HG03139 (cell line): ENCODE measurements at regions not wholly inside any gene's neighbourhood (a gene's known extent, or its start where the extent isn't known, plus 50 kb on each side); places are given as distances from the start of the nearest gene placed in this dataset.

ENCODE experiments used
- ATAC-seq: cut with Tn5 transposase; IDR thresholded peaks from one replicate; pipeline ENCODE4 v1.9.1; 2021; ENCODE audit not compliant: unreplicated experiment

DNA sequence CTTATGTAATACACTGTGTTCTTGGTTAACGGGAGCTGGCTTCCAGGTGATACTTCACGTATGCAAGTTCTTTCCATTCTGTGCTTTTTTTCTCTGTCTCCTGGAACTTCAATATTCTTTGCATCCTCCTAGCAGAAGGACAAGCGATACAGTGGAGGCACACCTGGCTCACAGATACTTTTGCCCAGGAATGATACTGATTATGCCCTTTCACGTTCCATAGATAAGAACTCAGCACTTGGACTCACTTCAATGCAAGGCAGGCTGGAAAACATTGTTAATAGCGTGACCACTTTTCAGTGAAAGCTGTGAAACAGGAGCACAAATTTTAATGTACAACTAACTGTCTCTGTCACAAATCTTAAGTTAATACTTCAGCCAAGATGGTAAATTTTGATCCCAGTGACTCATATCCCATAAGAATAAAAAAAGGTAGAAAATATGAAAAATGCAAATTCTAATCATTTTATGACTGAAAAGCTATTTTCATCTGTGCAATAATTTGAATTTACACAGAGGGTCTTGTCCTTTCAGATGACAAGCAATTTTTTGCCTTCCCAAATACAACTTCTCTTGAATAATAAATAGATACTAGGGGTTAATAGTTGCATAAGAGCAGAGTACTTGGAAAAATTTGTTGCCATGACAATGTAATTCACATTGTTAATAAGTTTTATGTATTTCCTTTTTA, 919.0 kb downstream of the GALC start:
- no peak for ATAC-seq

DNA sequence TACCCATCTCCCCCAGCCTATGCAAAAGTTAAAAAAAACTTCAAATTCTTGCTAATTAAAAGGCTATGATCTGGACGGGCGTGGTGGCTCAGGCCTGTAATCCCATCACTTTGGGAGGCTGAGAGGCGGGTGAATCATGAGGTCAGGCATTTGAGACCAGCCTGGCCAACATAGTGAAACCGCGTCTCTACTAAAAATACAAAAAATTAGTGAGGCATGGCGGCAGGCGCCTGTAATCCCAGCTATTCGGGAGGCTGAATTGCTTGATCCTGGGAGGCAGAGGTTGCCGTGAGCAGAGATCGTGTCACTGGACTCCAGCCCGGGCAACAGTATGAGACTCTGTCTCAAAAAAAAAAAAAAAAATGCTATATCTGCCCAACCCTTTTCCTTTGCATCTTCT, 925.4 kb downstream of the GALC start:
- ATAC-seq = no peak

DNA sequence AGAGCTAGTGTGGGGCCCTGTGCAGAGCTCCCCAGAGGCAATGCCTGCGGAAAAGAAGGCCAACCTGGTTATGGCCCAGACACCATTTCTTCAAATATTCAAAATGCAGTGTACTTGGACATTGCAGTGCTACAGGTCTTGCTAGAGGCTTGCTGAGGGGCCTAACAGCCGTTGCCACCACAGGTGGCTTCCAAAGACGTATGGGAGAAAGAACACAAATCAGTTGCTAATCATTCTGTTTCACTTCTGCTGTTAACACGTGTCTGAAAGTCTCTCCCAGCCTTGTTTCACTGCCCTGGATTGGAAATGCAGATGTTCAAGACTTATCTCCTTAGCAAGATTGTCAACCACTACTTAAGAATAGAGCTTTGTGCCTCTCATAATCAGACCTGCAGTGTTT, 925.9 kb downstream of the GALC start:
- ATAC-seq = no peak

DNA sequence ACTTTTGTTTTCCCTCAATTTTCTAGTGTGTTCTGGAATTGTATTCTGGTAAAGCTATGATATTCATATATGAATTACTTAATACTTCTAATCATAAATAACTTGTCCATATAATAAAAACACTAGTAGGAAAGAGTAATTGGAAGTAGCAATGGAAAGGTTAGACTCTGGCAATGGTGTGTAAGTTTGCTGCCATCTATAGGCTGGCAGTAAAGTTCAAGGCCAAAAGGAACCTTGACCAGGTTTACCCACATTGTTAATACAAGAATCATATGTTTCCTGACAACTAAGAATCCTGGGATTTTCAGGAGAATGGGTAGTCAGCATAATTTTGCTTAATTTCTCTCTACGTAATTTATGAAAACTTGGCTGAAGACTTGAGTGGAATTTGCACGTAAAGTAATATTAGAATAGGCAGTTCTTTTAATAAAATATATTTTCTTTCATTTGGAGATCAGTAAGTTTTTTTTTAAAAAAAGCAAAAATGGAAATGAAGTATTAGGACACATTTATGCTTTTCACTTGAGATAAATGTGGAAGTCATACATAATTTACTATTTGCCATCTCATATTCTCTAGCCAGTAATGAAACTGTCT, 926.7 kb downstream of the GALC start:
- no peak for ATAC-seq

DNA sequence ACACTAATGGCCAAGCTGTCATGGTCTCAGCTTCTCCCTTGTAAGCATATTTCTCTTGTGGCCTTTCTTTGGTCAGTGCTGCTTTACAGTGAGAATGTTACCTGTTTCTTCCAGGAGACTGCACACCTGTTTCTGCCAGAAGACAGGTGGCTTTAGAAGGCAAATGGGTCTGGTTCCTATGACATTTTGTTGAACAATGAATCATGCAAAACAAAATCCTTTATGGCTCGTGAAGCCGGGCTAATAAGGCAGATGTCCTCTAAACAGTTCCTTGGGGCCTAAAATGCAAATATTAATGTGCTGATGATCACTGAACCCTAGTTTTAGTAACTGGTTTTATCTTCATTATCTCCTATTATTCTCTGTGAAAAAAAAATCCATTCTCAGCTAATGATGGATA, 927.6 kb downstream of the GALC start:
- no peak for ATAC-seq

DNA sequence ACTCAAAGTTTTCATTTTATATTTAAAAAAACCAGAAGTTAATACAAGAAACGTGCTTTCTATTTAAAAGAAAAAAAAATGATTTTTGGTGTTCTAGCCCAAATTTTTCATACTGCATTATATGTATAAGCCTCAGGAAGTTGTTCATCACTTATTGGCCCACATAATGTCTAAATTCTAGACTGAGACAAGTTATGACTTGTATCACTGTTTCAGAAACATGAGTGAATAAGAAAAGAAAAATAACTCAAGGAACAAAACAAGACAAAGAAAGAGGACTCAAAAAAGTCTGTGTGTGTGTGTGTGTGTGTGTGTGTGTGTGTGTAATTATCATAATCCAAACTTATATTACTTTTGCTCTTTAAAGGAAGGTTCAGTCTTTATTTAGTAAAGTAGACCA, 929.8 kb downstream of the GALC start:
- no peak for ATAC-seq

DNA sequence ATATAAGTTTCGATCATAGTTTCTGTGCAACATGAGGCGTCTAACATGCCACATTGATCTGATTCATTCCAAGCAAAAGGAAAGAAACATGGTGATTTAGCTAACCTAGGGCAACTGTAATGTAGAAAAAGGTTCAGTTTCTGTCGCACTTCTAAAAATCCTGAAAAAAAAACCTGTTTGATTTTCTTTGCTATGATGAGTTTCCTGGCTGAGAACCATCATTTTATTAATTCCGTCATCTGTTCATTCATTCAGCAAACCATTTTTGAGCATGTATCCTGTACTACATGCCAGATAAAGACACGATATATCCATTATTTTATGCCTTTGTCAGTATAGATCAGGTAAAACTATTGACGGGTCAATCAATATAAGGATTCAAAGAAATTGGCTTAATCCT, 932.6 kb downstream of the GALC start:
- no peak for ATAC-seq

DNA sequence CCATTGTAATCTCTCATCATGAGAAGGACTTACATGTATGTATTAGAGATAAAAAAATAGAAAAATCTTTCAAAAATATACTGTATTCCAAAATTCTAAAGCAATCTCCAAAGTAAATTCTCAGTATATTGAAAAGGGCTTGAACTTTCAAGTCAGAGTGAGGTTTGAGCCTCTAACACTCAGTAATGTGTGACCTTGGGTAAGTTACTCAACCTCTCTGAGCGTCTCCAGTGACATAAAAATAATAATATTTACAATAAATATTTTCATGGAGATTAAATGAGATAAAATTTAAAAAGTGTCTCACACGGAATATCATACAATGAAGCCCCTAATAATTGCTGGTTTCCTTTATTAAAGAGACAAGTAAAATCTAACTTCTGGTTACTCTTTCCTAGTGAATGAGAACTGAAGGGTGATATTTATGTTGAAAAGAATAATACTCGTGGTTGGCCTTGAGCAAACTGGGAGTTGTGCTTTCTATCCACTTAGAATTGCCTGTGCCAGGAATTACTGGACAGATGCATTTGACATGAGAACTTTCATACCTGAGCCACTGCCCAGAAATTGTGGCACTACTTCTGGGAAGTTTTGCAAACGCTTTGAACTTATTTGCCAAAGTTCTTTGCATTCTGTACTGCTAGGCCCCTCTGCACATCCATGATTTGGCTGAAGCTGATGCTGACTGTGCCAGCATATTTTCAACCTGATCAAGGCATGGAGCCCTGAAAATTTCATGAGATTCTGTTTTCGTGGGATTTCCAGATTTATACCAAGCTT, 933.7 kb downstream of the GALC start:
- ATAC-seq = no peak

DNA sequence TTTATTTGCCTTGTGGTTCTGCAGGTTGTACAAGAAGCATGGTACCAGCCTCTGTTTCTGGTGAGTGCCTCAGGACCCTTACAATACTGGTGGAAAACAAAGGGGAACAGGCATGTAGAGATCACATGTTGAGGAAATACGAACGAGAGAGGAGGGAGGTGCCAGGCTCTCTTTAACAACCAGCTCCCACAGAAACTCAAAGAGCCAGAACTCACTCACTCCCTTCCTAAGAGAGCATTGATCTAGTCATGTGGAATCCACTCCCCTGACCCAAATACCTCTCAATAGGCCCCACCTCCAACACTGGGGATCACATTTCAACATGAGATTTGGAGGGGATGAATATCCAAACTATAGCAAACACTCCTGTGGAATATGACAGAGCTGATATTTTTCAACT, 938.0 kb downstream of the GALC start:
- ATAC-seq = no peak

DNA sequence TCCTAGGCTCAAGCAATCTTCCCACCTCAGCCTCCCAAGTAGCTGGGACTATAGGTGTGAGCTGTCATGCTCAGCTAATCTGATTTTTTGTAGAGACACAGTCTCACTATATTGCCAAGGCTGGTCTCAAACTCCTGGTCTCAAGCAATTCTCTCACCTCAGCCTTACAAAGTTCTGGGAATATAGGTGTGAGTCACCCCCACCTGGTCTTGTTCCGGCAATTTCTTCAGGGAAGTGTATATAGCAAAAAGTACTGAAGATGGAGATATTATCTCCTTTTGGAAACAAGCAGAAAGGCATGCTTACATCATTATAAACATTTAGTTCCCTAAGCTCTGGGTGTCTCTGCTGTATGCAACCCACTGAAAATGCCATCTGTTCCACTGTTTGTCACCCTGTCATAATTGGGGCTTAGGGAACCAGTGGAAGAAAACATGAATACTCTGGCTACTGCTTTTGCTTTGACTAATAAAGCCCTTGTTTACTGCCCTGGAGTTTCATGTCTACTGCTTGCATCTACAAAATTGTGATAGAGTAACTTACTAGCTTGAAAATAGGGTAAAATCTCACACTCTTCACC, 940.2 kb downstream of the GALC start:
- ATAC-seq = no peak

DNA sequence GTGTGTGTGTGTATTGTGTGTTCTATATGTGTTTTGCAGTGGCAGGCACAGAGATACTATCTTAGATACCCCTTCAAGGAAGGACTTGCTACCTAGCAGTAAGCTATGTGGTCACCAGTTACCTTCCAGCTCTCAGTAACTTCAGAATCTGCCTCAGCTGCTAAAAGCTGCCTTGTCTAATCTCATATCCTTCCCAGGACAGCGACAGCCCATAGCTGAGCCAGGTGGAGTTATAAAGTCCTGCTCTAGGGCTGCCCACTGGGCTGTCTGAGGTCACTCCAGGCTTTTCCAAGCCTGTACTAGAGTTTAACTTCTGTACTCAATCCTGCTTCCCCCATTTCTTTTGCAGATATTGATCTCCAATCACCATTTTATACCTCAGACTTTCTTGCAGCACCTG, 942.6 kb downstream of the GALC start:
- ATAC-seq = no peak

DNA sequence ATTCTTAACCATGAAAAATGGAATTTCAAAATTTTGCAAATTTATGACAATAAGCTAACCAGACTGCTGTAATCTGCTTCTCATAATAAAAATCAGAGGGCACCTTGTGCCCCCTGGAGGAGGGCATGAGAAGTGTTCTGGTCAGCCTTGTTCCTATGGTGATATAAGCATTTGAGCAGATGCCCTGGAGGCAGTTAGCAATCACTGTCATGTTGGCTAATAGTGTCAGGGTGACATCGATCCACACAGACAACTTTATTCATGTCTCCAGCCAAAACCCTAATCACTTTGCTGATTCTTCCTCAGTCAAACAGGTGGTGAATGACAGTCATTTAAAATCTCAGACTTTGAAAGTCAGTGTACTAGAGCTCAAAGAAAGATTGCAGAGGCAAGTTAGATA, 943.0 kb downstream of the GALC start:
- no peak for ATAC-seq

DNA sequence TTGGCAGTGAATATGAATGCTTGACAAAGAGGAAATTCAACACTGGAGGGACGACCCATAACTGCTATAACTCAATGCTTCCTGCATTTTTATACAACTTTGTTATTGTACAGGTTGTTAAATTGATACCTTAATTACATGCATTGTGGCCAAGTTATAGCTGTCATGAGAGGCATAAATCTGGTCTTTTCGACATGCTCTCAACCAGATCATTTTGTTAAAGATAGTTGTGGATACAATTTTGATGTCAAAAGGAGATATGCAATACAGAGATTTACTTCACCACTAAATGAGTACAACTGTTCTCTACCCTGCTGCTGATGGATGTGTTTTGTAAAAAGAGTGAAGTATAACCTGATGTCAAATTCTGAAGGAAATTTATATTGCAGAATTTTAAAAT, 946.0 kb downstream of the GALC start:
- ATAC-seq = no peak

DNA sequence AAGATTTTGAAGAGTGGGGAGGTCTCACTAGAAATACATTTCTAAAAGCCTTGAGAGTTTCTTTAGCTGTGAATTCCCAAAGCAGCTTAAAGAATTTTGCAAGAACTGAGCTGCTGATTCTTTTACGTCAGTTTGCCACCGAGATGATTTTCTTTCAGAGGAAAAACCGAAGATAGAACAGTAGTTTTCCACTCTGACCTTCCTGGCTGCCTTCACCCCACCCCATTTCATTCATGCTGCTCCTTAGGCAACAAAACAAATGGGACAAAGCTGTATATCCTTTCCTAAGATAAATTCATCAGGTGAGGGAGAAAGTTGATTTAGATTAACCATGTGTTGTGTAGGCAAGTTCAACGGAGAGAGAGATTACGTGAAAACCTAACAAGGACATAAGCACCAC, 947.0 kb downstream of the GALC start:
- ATAC-seq = no peak

DNA sequence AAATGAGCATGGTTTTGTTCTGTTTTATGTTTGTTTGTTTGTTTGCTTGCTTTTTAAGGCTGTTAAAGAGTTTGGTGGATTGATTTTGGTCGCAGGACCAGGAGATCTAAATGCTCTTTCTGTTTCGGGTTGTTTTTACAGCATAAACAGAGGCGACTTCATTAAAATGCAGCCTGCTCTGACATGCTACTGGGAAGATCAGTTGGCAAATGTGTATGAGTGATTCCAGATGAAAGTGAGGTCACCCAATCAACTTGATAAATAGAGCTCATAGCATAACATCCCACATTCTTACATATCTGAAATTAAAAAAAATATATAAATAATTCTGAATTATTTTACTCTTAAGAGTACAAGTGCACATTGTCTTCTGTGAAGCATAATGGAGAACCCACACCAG, 947.7 kb downstream of the GALC start:
- no peak for ATAC-seq

DNA sequence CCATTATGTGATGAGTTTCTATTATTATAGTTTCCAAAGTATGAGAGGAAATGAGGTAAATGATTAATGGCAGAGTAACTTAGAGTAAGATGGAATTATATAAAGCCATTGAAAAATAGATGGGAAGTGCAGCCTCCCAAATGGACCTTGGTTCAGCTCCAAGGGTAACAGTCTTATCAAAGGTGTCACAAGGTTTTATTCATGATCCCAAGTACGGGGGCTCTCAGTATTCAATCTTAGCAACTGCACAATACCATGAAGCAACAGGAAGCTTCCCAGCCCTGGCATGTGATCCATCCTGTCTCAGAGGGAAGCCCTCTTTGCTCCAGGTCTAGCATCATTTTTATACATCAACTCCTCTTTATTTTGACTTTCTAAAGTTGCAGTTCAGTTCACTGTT, 948.2 kb downstream of the GALC start:
- no peak for ATAC-seq

DNA sequence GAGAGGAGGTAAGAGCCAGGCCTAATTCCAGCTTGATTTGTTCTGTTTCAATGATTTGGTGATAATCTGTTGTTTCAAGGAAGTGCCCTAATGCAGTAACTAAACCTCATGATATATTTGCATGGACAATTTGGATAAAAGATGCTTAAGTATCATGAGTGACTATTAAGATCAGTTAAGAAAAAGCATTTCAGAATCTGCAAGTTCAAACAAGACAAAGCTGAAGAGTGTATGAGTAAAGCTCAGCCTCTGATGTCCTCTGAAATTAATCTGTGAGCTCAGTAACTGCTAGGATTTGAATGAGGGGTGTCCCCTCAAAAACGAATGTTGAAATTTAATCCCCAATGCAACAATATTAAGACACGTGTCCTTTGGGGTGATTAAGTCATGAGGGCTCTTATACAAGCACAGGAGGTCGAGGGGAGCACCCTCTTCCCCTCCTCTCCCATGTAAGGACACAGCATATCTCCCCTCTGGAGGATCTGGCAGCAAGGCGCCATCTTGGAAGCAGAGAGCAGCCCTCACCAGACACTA, 949.2 kb downstream of the GALC start:
- no peak for ATAC-seq

DNA sequence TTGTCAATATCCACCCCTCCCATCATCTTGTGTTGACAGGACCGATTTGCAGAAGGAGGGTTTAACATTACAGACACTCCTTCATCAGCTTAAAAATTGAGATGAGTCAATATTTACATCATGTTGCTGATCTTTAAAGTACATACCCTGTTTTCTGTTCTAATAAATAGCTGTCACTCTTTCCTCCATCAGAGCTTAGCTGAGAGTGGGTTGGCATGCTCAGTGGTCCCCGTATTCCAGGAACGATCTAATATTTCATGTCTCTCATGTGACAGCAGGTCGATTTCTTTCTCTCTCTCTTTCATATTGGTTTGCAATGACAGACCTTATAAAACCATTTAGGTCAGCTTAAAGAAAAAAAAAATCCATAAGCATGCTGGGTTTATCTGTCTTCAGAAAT, 950.6 kb downstream of the GALC start:
- ATAC-seq = no peak

DNA sequence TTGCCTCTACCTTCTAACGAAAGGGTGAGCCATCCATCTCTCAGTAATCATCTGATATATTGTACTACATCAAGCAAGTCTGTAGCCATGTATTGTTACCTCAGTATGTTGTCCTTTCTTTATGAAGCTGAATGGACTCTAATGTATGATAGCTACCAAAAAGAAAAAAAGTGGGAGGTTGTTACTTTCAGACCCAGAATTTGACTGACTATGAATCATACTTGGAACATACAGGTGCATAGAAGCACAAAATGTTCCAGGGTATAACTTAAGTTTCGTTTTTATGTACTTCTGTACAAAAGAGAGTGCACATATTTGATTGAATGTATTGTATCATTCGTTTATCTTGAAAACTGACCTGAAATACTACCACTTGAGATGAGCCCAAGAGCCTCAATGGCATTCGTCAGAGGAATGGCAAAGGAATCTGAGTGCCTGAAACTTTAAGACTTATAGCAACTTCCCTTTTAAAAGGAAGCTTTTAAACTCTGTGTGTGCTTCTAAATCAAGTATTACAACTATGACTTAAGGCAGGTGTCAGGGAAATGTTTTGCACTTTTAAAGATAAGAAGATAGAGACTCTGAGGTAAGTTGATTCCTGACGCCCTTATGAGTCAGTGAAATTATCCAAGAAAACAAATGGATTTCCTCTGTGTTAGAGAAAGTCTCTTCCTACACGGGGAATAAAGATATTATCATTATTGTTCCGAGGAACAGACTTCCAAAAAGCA, 951.5 kb downstream of the GALC start:
- ATAC-seq = no peak

DNA sequence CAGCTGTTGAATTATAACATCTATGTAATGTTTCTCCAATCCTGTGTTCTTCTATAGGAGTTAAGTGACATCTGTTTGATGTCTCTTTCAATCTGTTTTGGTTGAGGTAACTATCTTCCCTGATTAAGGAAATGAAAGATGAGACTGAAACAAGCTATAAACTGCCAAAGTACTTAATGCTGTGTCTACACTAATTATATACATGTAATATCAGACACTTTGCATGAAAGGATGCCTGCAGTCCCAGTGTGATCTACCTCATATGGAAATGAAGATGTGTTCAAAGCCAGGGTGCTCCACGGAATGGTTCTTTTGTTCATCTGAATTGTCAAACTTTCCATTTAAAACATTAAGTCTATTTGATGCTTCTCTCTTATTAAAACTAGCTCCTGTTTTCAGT, 958.3 kb downstream of the GALC start:
- ATAC-seq = no peak

DNA sequence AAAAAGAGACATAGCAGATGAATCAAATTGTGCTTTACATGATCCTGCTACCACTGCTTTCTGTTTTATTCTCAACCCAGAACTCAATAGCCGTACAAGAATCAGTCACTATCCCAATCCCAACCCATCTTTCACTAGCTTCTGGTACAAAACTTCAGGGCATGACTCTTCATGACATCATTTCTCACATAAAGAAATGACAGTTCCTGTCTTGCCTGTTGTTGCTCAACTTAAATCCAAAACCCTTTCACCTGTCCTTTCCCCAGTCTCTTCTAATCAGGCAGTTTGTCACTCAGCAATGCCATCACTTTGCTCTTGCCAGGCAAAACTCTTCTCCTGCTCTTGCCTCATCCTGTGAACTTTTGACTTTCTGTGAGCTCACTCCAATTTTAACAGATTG, 962.8 kb downstream of the GALC start:
- ATAC-seq = no peak
